GM23338 (cell line): ENCODE measurements at regions not wholly inside any gene's neighbourhood (a gene's known extent, or its start where the extent isn't known, plus 50 kb on each side); places are given as distances from the start of the nearest gene placed in this dataset.

Experiments
- ATAC-seq: fragments of 200-7000 bp; cut with Tn5 transposase; 3 replicates; pipeline ENCODE4 v1.9.1; 2020
- DNase-seq: peaks from one replicate; pipeline ENCODE4 v3.0.0-alpha.2; 2015; ENCODE audit warnings: low spot score
- H2AFZ ChIP-seq: fragments of 200-600 bp; sonication (generic); 2 replicates; pipeline ENCODE4 v1.8.0; 2016; ENCODE audit warnings: antibody characterized with exemption, mild to moderate bottlenecking, moderate library complexity
- H3F3A ChIP-seq: fragments of 200-600 bp; sonication (generic); replicated peaks from 2 replicates; pipeline ENCODE4 v1.8.0; 2017; ENCODE audit warnings: antibody characterized with exemption, mixed run types, low read depth
- H3K27ac ChIP-seq: fragments of 200-600 bp; sonication (generic); 2 replicates; pipeline ENCODE4 v1.6.1; 2016; ENCODE audit warnings: low read depth
- H3K27me3 ChIP-seq: fragments of 200-600 bp; sonication (generic); 2 replicates; pipeline ENCODE4 v1.8.0; 2016; ENCODE audit warnings: mild to moderate bottlenecking, mixed run types, moderate library complexity; ENCODE audit not compliant: insufficient read depth
- H3K36me3 ChIP-seq: fragments of 200-600 bp; sonication (generic); 2 replicates; pipeline ENCODE4 v1.8.0; 2016; ENCODE audit warnings: mild to moderate bottlenecking; ENCODE audit not compliant: insufficient read depth
- H3K4me1 ChIP-seq: fragments of 200-600 bp; sonication (generic); 2 replicates; pipeline ENCODE4 v1.8.0; 2016; ENCODE audit warnings: mild to moderate bottlenecking, moderate library complexity; ENCODE audit not compliant: insufficient read depth
- H3K4me2 ChIP-seq: fragments of 200-600 bp; sonication (generic); 2 replicates; pipeline ENCODE4 v1.7.1; 2017; ENCODE audit warnings: mixed run types
- H3K4me3 ChIP-seq: fragments of 200-600 bp; sonication (generic); 2 replicates; pipeline ENCODE4 v1.6.1; 2016; ENCODE audit warnings: mixed run types
- H3K79me2 ChIP-seq: fragments of 200-600 bp; sonication (generic); replicated peaks from 2 replicates; pipeline ENCODE4 v1.8.0; 2017; ENCODE audit warnings: mild to moderate bottlenecking; ENCODE audit not compliant: insufficient read depth
- H3K9me2 ChIP-seq: fragments of 200-600 bp; sonication (generic); 2 replicates; pipeline ENCODE4 v1.8.0; 2017; ENCODE audit not compliant: insufficient read depth
- H4K20me1 ChIP-seq: fragments of 200-600 bp; sonication (generic); replicated peaks from 2 replicates; pipeline ENCODE4 v1.8.0; 2017; ENCODE audit warnings: mild to moderate bottlenecking; ENCODE audit not compliant: insufficient read depth
- H3K27ac Mint-ChIP-seq: 2 replicates; pipeline ENCODE4 v1.8.0; 2020; ENCODE audit warnings: inconsistent platforms, mild to moderate bottlenecking, moderate library complexity, mixed read lengths
- H3K27me3 Mint-ChIP-seq: 3 replicates; pipeline ENCODE4 v1.8.0; 2022; ENCODE audit warnings: low read depth, mild to moderate bottlenecking, moderate library complexity, mixed read lengths, inconsistent platforms; ENCODE audit not compliant: insufficient read depth, poor library complexity
- H3K36me3 Mint-ChIP-seq: 3 replicates; pipeline ENCODE4 v1.8.0; 2021; ENCODE audit warnings: low read depth, mild to moderate bottlenecking, inconsistent platforms, moderate library complexity, mixed read lengths
- H3K4me1 Mint-ChIP-seq: 3 replicates; pipeline ENCODE4 v1.8.0; 2020; ENCODE audit warnings: mild to moderate bottlenecking, inconsistent platforms, mixed read lengths
- H3K4me3 Mint-ChIP-seq: 3 replicates; pipeline ENCODE4 v1.8.0; 2021; ENCODE audit warnings: moderate library complexity, mild to moderate bottlenecking, inconsistent platforms, mixed read lengths
- H3K9me3 Mint-ChIP-seq: 3 replicates; pipeline ENCODE4 v1.8.0; 2020; ENCODE audit warnings: moderate library complexity, mild to moderate bottlenecking, inconsistent platforms, mixed read lengths
- ETS1 ChIP-seq: IDR thresholded peaks from 2 replicates; pipeline ENCODE4 v1.6.1; 2016; ENCODE audit warnings: antibody characterized with exemption
- NANOG ChIP-seq: IDR thresholded peaks from 2 replicates; pipeline ENCODE4 v1.6.1; 2016; ENCODE audit warnings: antibody characterized with exemption, borderline replicate concordance
- STAT1 ChIP-seq: IDR thresholded peaks from one replicate; pipeline ENCODE4 v1.6.1; 2016; ENCODE audit warnings: antibody characterized with exemption; ENCODE audit not compliant: unreplicated experiment
- ZNF331 ChIP-seq: fragments of 250-450 bp; sonication (Bioruptor Pico); IDR thresholded peaks from 2 replicates; pipeline ENCODE4 v1.5.0; 2020; ENCODE audit warnings: low read depth, mild to moderate bottlenecking, moderate library complexity
- TF ChIP-seq, protein P1 (sequence below): fragments of 250-450 bp; sonication (Bioruptor Pico); IDR thresholded peaks from 2 replicates; pipeline ENCODE4 v1.5.0; 2020; ENCODE audit warnings: mild to moderate bottlenecking, moderate library complexity

DNA sequence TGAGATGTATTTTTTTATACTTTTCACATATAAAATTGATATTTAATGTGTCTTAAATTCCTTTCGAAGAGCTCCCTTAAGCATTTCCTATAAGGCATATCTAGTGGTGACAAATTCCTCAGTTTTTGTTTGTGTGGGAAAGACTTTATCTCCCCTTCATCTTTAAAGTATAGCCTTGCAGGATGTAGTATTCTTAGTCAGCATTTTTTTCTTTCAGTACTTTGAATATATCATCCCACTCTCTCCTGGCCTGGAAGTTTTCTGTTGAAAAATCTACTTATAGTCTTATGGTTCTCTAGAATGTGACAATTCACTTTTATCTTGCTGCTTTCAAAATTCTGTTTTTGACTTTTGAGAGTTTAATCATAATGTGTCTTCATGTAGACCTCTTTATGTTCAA, 95.2 kb downstream of the EDEM1 start (continued):
- TF ChIP-seq, protein P1, sequence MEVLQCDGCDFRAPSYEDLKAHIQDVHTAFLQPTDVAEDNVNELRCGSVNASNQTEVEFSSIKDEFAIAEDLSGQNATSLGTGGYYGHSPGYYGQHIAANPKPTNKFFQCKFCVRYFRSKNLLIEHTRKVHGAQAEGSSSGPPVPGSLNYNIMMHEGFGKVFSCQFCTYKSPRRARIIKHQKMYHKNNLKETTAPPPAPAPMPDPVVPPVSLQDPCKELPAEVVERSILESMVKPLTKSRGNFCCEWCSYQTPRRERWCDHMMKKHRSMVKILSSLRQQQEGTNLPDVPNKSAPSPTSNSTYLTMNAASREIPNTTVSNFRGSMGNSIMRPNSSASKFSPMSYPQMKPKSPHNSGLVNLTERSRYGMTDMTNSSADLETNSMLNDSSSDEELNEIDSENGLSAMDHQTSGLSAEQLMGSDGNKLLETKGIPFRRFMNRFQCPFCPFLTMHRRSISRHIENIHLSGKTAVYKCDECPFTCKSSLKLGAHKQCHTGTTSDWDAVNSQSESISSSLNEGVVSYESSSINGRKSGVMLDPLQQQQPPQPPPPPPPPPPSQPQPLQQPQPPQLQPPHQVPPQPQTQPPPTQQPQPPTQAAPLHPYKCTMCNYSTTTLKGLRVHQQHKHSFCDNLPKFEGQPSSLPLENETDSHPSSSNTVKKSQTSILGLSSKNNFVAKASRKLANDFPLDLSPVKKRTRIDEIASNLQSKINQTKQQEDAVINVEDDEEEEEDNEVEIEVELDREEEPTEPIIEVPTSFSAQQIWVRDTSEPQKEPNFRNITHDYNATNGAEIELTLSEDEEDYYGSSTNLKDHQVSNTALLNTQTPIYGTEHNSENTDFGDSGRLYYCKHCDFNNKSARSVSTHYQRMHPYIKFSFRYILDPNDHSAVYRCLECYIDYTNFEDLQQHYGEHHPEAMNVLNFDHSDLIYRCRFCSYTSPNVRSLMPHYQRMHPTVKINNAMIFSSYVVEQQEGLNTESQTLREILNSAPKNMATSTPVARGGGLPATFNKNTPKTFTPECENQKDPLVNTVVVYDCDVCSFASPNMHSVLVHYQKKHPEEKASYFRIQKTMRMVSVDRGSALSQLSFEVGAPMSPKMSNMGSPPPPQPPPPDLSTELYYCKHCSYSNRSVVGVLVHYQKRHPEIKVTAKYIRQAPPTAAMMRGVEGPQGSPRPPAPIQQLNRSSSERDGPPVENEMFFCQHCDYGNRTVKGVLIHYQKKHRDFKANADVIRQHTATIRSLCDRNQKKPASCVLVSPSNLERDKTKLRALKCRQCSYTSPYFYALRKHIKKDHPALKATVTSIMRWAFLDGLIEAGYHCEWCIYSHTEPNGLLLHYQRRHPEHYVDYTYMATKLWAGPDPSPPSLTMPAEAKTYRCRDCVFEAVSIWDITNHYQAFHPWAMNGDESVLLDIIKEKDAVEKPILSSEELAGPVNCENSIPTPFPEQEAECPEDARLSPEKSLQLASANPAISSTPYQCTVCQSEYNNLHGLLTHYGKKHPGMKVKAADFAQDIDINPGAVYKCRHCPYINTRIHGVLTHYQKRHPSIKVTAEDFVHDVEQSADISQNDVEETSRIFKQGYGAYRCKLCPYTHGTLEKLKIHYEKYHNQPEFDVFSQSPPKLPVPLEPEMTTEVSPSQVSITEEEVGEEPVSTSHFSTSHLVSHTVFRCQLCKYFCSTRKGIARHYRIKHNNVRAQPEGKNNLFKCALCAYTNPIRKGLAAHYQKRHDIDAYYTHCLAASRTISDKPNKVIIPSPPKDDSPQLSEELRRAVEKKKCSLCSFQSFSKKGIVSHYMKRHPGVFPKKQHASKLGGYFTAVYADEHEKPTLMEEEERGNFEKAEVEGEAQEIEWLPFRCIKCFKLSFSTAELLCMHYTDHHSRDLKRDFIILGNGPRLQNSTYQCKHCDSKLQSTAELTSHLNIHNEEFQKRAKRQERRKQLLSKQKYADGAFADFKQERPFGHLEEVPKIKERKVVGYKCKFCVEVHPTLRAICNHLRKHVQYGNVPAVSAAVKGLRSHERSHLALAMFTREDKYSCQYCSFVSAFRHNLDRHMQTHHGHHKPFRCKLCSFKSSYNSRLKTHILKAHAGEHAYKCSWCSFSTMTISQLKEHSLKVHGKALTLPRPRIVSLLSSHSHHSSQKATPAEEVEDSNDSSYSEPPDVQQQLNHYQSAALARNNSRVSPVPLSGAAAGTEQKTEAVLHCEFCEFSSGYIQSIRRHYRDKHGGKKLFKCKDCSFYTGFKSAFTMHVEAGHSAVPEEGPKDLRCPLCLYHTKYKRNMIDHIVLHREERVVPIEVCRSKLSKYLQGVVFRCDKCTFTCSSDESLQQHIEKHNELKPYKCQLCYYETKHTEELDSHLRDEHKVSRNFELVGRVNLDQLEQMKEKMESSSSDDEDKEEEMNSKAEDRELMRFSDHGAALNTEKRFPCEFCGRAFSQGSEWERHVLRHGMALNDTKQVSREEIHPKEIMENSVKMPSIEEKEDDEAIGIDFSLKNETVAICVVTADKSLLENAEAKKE (CRISPR knock-in tag) = no peak
- TF ChIP-seq NANOG = no peak
- no peak for TF ChIP-seq STAT1
- no peak for TF ChIP-seq ETS1

GRCh38 chr3:5285439-5285838, 97.9 kb downstream of the EDEM1 start:
- no peaks in the 10 kb centered on the region for H3K4me1 Mint-ChIP-seq
- Histone ChIP-seq H3K4me1 (no peaks in the 10 kb centered on the region), H3K4me3 (no peak overlapping the region), H3K79me2 (no peaks in the 10 kb centered on the region), H3K27me3 (no peaks in the 10 kb centered on the region), H3K27ac (no peak overlapping the region), H3K36me3 (peaks cover 13% of the 10 kb centered on the region; the same call in 1 of the 2 replicates), H2AFZ (no peak overlapping the region), H3K9me2 (no peaks in the 10 kb centered on the region), H3F3A (no peaks in the 10 kb centered on the region), H3K4me2 (no peak overlapping the region), H4K20me1 (no peaks in the 10 kb centered on the region)
- peaks cover 81% of the 10 kb centered on the region for H3K9me3 Mint-ChIP-seq
- no peak for DNase-seq
- H3K4me3 Mint-ChIP-seq = no peak overlapping the region
- peaks cover 32% of the 10 kb centered on the region; the same call in 2 of the 3 replicates for H3K36me3 Mint-ChIP-seq
- no peaks in the 10 kb centered on the region for H3K27me3 Mint-ChIP-seq
- ATAC-seq = no peak
- no peak overlapping the region for H3K27ac Mint-ChIP-seq
- TF ChIP-seq NANOG (no peak), ZNF331 (CRISPR knock-in tag) (no peak)
- TF ChIP-seq, protein P1 (CRISPR knock-in tag) = no peak
